Tibial nerve (tissue), 4 donors: ENCODE measurements at regions not wholly inside any gene's neighbourhood (a gene's known extent, or its start where the extent isn't known, plus 50 kb on each side); places are given as distances from the start of the nearest gene placed in this dataset.
A peak's percentile ranks its signal among the peaks of the same experiment; 100 is the strongest.

ENCODE experiments used
- DNase-seq, 2 donors: peaks; one replicate each; pipeline ENCODE4 v3.0.0-alpha.2; 2019; ENCODE audit warnings: low spot score in 2 of 2
- H3K27ac ChIP-seq, 4 donors: fragments of 200-600 bp; sonication (generic) in 3 of 4; one replicate each; pipeline ENCODE4 v1.5.1; 2017 to 2019; ENCODE audit warnings: mild to moderate bottlenecking in 1 of 4
- H3K27me3 ChIP-seq, 2 donors: fragments of 200-600 bp; sonication (generic) in 1 of 2; one replicate each; pipeline versions ENCODE4 v1.5.1 to v1.6.0; 2017 to 2019
- H3K36me3 ChIP-seq, 3 donors: fragments of 200-600 bp; sonication (generic); one replicate each; pipeline ENCODE4 v1.5.1; 2018 to 2019
- H3K4me1 ChIP-seq, 4 donors: fragments of 200-600 bp; sonication (generic) in 3 of 4; one replicate each; pipeline ENCODE4 v1.5.1; 2017 to 2019
- H3K4me3 ChIP-seq, 4 donors: fragments of 200-600 bp; sonication (generic) in 3 of 4; one replicate each; pipeline ENCODE4 v1.5.1; 2017 to 2019; ENCODE audit warnings: mild to moderate bottlenecking in 1 of 4, moderate library complexity in 1 of 4
- H3K9me3 ChIP-seq, 4 donors: fragments of 200-600 bp; sonication (generic) in 3 of 4; one replicate each; pipeline ENCODE4 v1.5.1; 2017 to 2019
- EP300 ChIP-seq, 2 donors: sonication (generic); formaldehyde crosslinking; IDR thresholded peaks; one replicate each; pipeline ENCODE4 v1.6.1; 2017; ENCODE audit warnings: antibody characterized with exemption in 2 of 2, mild to moderate bottlenecking in 1 of 2
- POLR2A ChIP-seq, 2 donors: fragments of 450-650 bp; IDR thresholded peaks; one replicate each; pipeline ENCODE4 v1.6.1; 2017; ENCODE audit warnings: antibody characterized with exemption in 2 of 2, mild to moderate bottlenecking in 2 of 2, moderate library complexity in 2 of 2
- WGBS, 2 donors: methylation state at CpG; one replicate each; pipeline ENCODE4 v1.1.5; 2018; 5-methylcytosine and 5-hydroxymethylcytosine counted together
- TF ChIP-seq, protein P1 (sequence below), 5 experiments: fragments of 200-600 bp in 3 of 5; fragments of 450-650 bp in 2 of 5; sonication (generic) in 3 of 5; IDR thresholded peaks; one replicate each; pipeline ENCODE4 v1.5.1; 2016 to 2019; ENCODE audit warnings: antibody characterized with exemption in 5 of 5, mild to moderate bottlenecking in 3 of 5, moderate library complexity in 2 of 5

DNA sequence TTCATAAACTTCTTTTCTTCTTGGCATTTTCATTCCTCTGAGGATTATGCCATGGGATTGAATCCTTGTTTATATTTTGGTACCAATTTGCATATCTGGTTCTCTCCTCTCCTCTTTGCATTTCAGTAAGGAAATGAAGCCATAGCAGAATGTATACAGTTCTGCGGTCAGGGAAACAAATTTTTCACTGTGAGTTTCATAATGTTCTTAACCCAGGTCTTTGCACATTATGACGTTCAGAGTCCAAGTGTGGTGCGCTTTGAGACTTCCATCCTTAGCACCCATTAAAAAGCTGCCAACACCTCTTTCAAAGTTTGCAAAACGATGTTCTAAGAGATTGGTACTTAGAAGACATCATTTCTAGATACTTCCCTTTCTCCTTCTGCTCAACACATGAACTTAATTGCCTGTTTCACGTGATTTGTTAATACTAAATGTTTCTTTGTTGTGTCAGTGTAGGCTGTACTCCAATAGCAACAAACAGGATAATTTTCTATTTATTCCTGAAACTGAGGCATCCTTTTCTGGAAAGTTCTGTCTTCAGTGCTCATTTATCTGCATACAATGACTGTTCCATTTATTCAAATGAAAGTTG is 953.1 kb upstream of the NR2F2 start:
- TF ChIP-seq POLR2A (IDR thresholded peaks at IDR 0.05) = no peak
- no peak for TF ChIP-seq EP300 (IDR thresholded peaks at IDR 0.05)
- TF ChIP-seq, protein P1, sequence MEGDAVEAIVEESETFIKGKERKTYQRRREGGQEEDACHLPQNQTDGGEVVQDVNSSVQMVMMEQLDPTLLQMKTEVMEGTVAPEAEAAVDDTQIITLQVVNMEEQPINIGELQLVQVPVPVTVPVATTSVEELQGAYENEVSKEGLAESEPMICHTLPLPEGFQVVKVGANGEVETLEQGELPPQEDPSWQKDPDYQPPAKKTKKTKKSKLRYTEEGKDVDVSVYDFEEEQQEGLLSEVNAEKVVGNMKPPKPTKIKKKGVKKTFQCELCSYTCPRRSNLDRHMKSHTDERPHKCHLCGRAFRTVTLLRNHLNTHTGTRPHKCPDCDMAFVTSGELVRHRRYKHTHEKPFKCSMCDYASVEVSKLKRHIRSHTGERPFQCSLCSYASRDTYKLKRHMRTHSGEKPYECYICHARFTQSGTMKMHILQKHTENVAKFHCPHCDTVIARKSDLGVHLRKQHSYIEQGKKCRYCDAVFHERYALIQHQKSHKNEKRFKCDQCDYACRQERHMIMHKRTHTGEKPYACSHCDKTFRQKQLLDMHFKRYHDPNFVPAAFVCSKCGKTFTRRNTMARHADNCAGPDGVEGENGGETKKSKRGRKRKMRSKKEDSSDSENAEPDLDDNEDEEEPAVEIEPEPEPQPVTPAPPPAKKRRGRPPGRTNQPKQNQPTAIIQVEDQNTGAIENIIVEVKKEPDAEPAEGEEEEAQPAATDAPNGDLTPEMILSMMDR (IDR thresholded peaks at IDR 0.05) = no peak
- Histone ChIP-seq H3K4me1 (peaks cover 0 to 8% (median 2%) of the 10 kb centered on the region in 4 donors), H3K27ac (no peak overlapping the region), H3K9me3 (no peaks in the 10 kb centered on the region), H3K36me3 (no peaks in the 10 kb centered on the region), H3K27me3 (no peaks in the 10 kb centered on the region), H3K4me3 (no peak overlapping the region)
- DNase-seq = no peak
- 59 to 70% methylated on average over 5 of the region's 5 CpGs for WGBS, 2 donors

DNA sequence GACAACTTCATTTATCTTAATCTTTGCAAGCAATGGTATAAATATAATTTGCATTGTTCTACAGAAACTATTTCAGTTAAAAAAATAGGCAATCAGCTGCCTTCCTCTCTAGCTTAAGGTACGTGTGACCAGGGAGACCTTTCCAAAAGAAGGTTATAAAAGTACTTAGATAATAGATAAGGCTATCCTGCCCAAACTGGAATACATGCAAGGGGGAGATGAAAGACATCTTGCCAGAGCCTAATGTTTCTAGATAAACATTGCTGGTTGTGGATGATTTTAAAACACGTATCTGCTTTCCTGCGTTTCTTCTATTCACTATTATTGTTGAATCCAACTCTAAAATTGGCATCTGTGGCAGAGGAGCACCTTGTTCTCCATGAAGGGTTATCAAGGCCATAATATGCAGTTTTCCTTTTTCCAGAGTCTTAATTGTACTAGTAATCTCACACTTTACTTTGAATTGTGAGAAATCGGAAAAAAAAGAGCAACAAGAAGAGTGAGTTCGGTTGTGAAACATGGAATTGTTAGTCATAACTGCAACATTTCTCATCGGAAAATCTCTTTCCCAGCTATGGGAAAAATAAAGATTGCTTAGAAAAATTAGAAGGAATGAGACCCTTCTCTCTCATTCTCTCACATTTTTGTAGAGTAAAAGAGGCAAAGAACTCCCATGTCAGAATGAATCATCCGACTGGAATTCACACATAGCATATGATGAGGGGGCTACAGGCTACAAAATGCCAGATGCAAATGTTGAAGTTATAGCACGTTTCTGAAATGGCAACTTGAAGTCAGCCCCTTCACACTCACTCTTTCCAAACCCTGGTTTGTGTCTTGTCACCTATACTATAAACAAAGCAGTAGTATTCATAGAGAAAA is 936.1 kb upstream of the NR2F2 start:
- Histone ChIP-seq H3K9me3 (no peaks in the 10 kb centered on the region), H3K4me1 (peaks cover 0 to 21% (median 3%) of the 10 kb centered on the region in 4 donors), H3K4me3 (peak overlapping the region in 3 of 4 donors; percentile 13 to 27 (median 26)), H3K36me3 (no peaks in the 10 kb centered on the region), H3K27ac (peak overlapping the region; percentile 41 to 91 (median 68)), H3K27me3 (no peaks in the 10 kb centered on the region)
- DNase-seq = no peak
- TF ChIP-seq, protein P1 (IDR thresholded peaks at IDR 0.05) = no peak
- TF ChIP-seq EP300 (IDR thresholded peaks at IDR 0.05) (no peak), POLR2A (IDR thresholded peaks at IDR 0.05) (no peak)
- 14 to 21% methylated on average over 8 of the region's 8 CpGs for WGBS, 2 donors

DNA sequence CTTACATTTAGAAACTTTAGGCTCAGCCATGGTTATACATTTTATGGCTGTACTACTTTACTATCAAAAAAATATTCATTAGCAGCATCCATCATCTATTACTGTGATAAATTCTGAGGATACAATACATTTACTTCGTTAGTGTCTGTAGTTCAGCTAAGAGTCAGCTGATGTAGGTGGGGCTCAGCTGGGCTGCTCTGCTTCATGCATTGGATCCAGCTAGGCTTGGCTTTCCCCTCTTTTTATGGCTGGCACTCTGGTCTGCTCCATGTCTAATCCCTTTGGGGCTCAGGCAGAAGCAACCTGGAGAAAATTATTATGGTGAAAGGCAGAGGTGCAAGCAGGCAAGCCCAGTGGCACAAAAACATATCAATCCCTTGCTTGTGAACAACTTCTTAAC is 930.1 kb upstream of the NR2F2 start:
- Histone ChIP-seq H3K27ac (peak overlapping the region in 2 of 4 donors; percentile 65 to 75), H3K36me3 (no peaks in the 10 kb centered on the region), H3K4me1 (peaks cover 0 to 25% (median 6%) of the 10 kb centered on the region in 4 donors), H3K27me3 (no peaks in the 10 kb centered on the region), H3K9me3 (no peaks in the 10 kb centered on the region), H3K4me3 (no peak overlapping the region)
- DNase-seq = no peak
- TF ChIP-seq, protein P1 (IDR thresholded peaks at IDR 0.05) = no peak
- TF ChIP-seq EP300 (IDR thresholded peaks at IDR 0.05) = no peak
- no peak for TF ChIP-seq POLR2A (IDR thresholded peaks at IDR 0.05)
- WGBS, 2 donors = 55 to 62% methylated on average over 1 of the region's 1 CpG

DNA sequence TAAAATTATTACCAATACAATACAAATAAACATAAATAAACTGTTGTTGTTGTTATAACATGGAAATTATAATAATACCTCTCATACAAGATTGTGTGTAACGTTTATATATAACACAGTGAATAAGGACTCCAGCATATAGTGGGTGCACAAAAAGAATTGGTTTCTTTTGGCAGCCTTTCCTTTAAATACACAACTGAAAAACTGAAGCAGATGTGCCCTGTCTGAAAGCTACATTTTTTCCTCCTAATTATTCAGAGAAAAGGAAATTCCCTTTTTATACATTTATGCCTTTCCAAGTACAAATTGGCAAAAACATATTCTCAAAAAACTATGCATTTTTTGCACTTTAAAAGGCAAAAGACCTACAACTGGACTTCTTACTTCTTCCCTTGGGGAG is 928.9 kb upstream of the NR2F2 start:
- H3K27me3 ChIP-seq = no peaks in the 10 kb centered on the region
- H3K4me3 ChIP-seq = no peak overlapping the region
- peaks cover 0 to 34% (median 6%) of the 10 kb centered on the region in 4 donors for H3K4me1 ChIP-seq
- DNase-seq = no peak
- no peak for TF ChIP-seq EP300 (IDR thresholded peaks at IDR 0.05)
- TF ChIP-seq, protein P1 (IDR thresholded peaks at IDR 0.05) = no peak
- TF ChIP-seq POLR2A (IDR thresholded peaks at IDR 0.05) = no peak
- 14 to 15% methylated on average over 1 of the region's 1 CpG for WGBS, 2 donors
- no peaks in the 10 kb centered on the region for H3K36me3 ChIP-seq
- H3K27ac ChIP-seq = peak overlapping the region in 2 of 4 donors; percentile 65 to 75
- no peaks in the 10 kb centered on the region for H3K9me3 ChIP-seq

DNA sequence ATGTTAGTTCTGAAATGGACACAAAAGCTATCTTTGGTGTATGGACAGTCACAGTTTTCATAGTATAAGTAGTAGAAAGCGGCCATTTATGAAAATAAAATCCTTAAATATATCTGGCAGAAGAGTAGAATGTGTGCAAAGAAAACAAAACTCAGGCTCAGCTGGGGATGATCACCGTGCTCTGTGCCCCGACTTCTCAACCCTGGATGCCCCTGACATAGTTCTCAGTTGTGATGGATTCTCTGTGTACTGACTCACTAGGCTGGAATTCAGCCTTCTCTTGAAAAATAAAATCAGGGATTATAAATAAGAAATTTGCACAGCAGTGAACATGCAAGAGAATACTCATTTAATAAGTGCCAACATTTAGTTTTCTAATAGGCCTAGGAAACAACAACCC is 925.1 kb upstream of the NR2F2 start:
- TF ChIP-seq EP300 (IDR thresholded peaks at IDR 0.05) (no peak), POLR2A (IDR thresholded peaks at IDR 0.05) (no peak)
- TF ChIP-seq, protein P1 (IDR thresholded peaks at IDR 0.05) = no peak

More for the DNA sequence above, 925.1 kb upstream of the NR2F2 start:
- H3K27ac ChIP-seq = peak overlapping the region in 3 of 4 donors; percentile 4 to 85 (median 62)
- H3K36me3 ChIP-seq = no peaks in the 10 kb centered on the region
- whole genome bisulfite sequencing, 2 donors = 19 to 28% methylated on average over 3 of the region's 3 CpGs
- H3K4me1 ChIP-seq = peaks cover 0 to 70% (median 19%) of the 10 kb centered on the region in 4 donors
- DNase-seq = no peak
- no peaks in the 10 kb centered on the region for H3K9me3 ChIP-seq
- H3K4me3 ChIP-seq = no peak overlapping the region
- no peaks in the 10 kb centered on the region for H3K27me3 ChIP-seq
